PC-3 (cell line): ENCODE measurements at regions not wholly inside any gene's neighbourhood (a gene's known extent, or its start where the extent isn't known, plus 50 kb on each side); places are given as distances from the start of the nearest gene placed in this dataset.
A peak's percentile ranks its signal among the peaks of the same experiment; 100 is the strongest.

Experiments used
- ATAC-seq: fragments of 200-7000 bp; cut with Tn5 transposase; 2 replicates; pipeline ENCODE4 v1.9.1; 2020; ENCODE audit warnings: mild to moderate bottlenecking, moderate library complexity
- BruUV-seq: library from RNA; stranded (reverse); fragments of 400-500 nt; replicated peaks from 2 replicates; lab custom pipeline; 2021; lab: Mats Ljungman, UMichigan
- CTCF ChIA-PET: fragments of 300-600 bp; sonication (Branson Sonifier 250); formaldehyde crosslinking; loops from one replicate; lab custom pipeline; 2022; ENCODE audit warnings: antibody characterized with exemption; lab: Charles Lee
- POLR2A ChIA-PET: fragments of 300-600 bp; sonication (Branson Sonifier 250); formaldehyde crosslinking; loops from one replicate; lab custom pipeline; 2022; ENCODE audit warnings: antibody characterized with exemption; ENCODE audit not compliant: unreplicated experiment; lab: Charles Lee
- DNase-seq: peaks from one replicate; pipeline ENCODE4 v3.0.0-alpha.2; 2015
- H2AFZ ChIP-seq: fragments of 300-600 bp; sonication (generic); 2 replicates; pipeline ENCODE4 v1.6.0; 2016; ENCODE audit warnings: antibody characterized with exemption, low read length
- H3F3A ChIP-seq: fragments of 300-600 bp; sonication (generic); one replicate; pipeline ENCODE4 v1.6.0; 2017; ENCODE audit warnings: antibody characterized with exemption, low read length, control low read depth, mild to moderate bottlenecking; ENCODE audit not compliant: unreplicated experiment
- H3K27ac ChIP-seq: fragments of 300-600 bp; sonication (generic); 2 replicates; pipeline ENCODE4 v1.5.1; 2016; ENCODE audit warnings: mild to moderate bottlenecking, low read length
- H3K27me3 ChIP-seq: fragments of 300-600 bp; sonication (generic); 2 replicates; pipeline ENCODE4 v1.6.1; 2016; ENCODE audit warnings: low read length, mixed read lengths
- H3K36me3 ChIP-seq: fragments of 300-600 bp; sonication (generic); 2 replicates; pipeline ENCODE4 v1.6.1; 2016; ENCODE audit warnings: low read depth, mixed run types, low read length, mixed read lengths
- H3K4me1 ChIP-seq: fragments of 300-600 bp; sonication (generic); 2 replicates; pipeline ENCODE4 v1.5.1; 2016; ENCODE audit warnings: low read length; ENCODE audit not compliant: insufficient read depth
- H3K4me2 ChIP-seq: fragments of 300-600 bp; sonication (generic); 2 replicates; pipeline ENCODE4 v1.6.0; 2016; ENCODE audit warnings: low read length
- H3K4me3 ChIP-seq: fragments of 300-600 bp; sonication (generic); 2 replicates; pipeline ENCODE4 v1.5.1; 2016; ENCODE audit warnings: mild to moderate bottlenecking, low read length, mixed read lengths
- H3K79me2 ChIP-seq: fragments of 300-600 bp; sonication (generic); 2 replicates; pipeline ENCODE4 v1.6.1; 2017; ENCODE audit warnings: low read length, mixed read lengths
- H3K9ac ChIP-seq: fragments of 300-600 bp; sonication (generic); 2 replicates; pipeline ENCODE4 v1.6.0; 2016; ENCODE audit warnings: mild to moderate bottlenecking, low read length
- H3K9me2 ChIP-seq: fragments of 300-600 bp; sonication (generic); replicated peaks from 2 replicates; pipeline ENCODE4 v1.6.1; 2016; ENCODE audit warnings: mixed run types, low read length, mixed read lengths
- H3K9me3 ChIP-seq: fragments of 300-600 bp; sonication (generic); 2 replicates; pipeline ENCODE4 v1.6.1; 2016; ENCODE audit warnings: low read length, mixed read lengths
- H4K20me1 ChIP-seq: fragments of 300-600 bp; sonication (generic); 2 replicates; pipeline ENCODE4 v1.6.1; 2016; ENCODE audit warnings: low read length, mixed read lengths
- CTCF ChIP-seq: fragments of 300-600 bp; sonication (generic); conservative IDR thresholded peaks from 2 replicates; pipeline ENCODE4 v1.5.1; 2017; ENCODE audit warnings: antibody characterized with exemption, low read depth, mild to moderate bottlenecking, low read length
- EZH2 ChIP-seq: fragments of 300-600 bp; sonication (generic); IDR thresholded peaks from one replicate; pipeline ENCODE4 v1.6.1; 2017; ENCODE audit warnings: antibody characterized with exemption, mild to moderate bottlenecking, low read length; ENCODE audit not compliant: unreplicated experiment
- EZH2phosphoT487 ChIP-seq: fragments of 300-600 bp; sonication (generic); IDR thresholded peaks from 2 replicates; pipeline ENCODE4 v1.6.1; 2018; ENCODE audit warnings: mild to moderate bottlenecking, antibody characterized with exemption, low read length, borderline replicate concordance
- intact Hi-C: fragments of 100-400 bp; cut with micrococcal nuclease; formaldehyde crosslinking; loops from 2 replicates; pipeline ENCODE4 v1.9.0; 2023

GRCh38 chr19:31055454-31055853, 293.8 kb downstream of the TSHZ3 start:
- intact Hi-C loops = no loop called here
- ChIA-PET CTCF (no interaction called here), POLR2A (no interaction called here)
- H3K4me1 ChIP-seq = no peaks in the 10 kb centered on the region
- H3K9me2 ChIP-seq = no peaks in the 10 kb centered on the region
- no TSS peak for BruUV-seq
- no peak overlapping the region for H3K27ac ChIP-seq
- H3K79me2 ChIP-seq = no peaks in the 10 kb centered on the region
- H3K4me3 ChIP-seq = no peak overlapping the region
- no peak overlapping the region for H3K9ac ChIP-seq
- H3K27me3 ChIP-seq = no peaks in the 10 kb centered on the region
- no peaks in the 10 kb centered on the region for H4K20me1 ChIP-seq
- no peak for DNase-seq
- H3K36me3 ChIP-seq = no peaks in the 10 kb centered on the region
- no peak for TF ChIP-seq EZH2
- no peak for TF ChIP-seq CTCF
- no peak for TF ChIP-seq EZH2phosphoT487
- H2AFZ ChIP-seq = no peak overlapping the region
- H3K9me3 ChIP-seq = no peaks in the 10 kb centered on the region
- no peak for ATAC-seq
- H3F3A ChIP-seq = no peaks in the 10 kb centered on the region
- H3K4me2 ChIP-seq = no peak overlapping the region

GRCh38 chr19:31054430-31054829, 294.8 kb downstream of the TSHZ3 start:
- ATAC-seq (no peak), DNase-seq (no peak)
- Histone ChIP-seq H3K79me2 (no peaks in the 10 kb centered on the region), H3F3A (no peaks in the 10 kb centered on the region), H3K4me3 (no peak overlapping the region), H3K9me3 (no peaks in the 10 kb centered on the region), H3K9ac (no peak overlapping the region), H3K9me2 (no peaks in the 10 kb centered on the region), H4K20me1 (no peaks in the 10 kb centered on the region), H3K4me1 (no peaks in the 10 kb centered on the region), H3K4me2 (no peak overlapping the region), H3K27me3 (no peaks in the 10 kb centered on the region), H2AFZ (no peak overlapping the region), H3K27ac (no peak overlapping the region), H3K36me3 (no peaks in the 10 kb centered on the region)
- no TSS peak for BruUV-seq
- POLR2A ChIA-PET = no interaction called here
- TF ChIP-seq CTCF (0 out of 2 replicates have a peak, but pooled peaks have one; percentile 10), EZH2 (no peak), EZH2phosphoT487 (no peak)
- CTCF ChIA-PET = no interaction called here
- intact Hi-C loops = no loop called here

- H2AFZ ChIP-seq = no peak overlapping the region
- no peak for ATAC-seq
- POLR2A ChIA-PET = no interaction called here
- H3K9me2 ChIP-seq = no peaks in the 10 kb centered on the region
- no peaks in the 10 kb centered on the region for H3K9me3 ChIP-seq
- H3K79me2 ChIP-seq = no peaks in the 10 kb centered on the region
- H3K4me1 ChIP-seq = no peaks in the 10 kb centered on the region
- TF ChIP-seq EZH2 (no peak), EZH2phosphoT487 (no peak), CTCF (no peak)
- H3F3A ChIP-seq = no peaks in the 10 kb centered on the region
- no peaks in the 10 kb centered on the region for H3K36me3 ChIP-seq
- CTCF ChIA-PET = no interaction called here
- H3K27ac ChIP-seq = no peak overlapping the region
- no peak overlapping the region for H3K4me3 ChIP-seq
- no peak overlapping the region for H3K9ac ChIP-seq
- no peak for DNase-seq
- H3K27me3 ChIP-seq = no peaks in the 10 kb centered on the region
- no peaks in the 10 kb centered on the region for H4K20me1 ChIP-seq
- BruUV-seq = no TSS peak
- H3K4me2 ChIP-seq = no peak overlapping the region
- intact Hi-C loops = no loop called here
These were observed 299.8 kb downstream of the TSHZ3 start for GRCh38 chr19:31049431-31049830.
